Effector memory CD8-positive, alpha-beta T cell (primary cell): ENCODE measurements at regions not wholly inside any gene's neighbourhood (a gene's known extent, or its start where the extent isn't known, plus 50 kb on each side); places are given as distances from the start of the nearest gene placed in this dataset.

Source experiments
- ATAC-seq: fragments of 150-1000 bp; cut with Tn5 transposase; replicated peaks from 2 replicates; pipeline ENCODE4 v1.10.0; 2021; ENCODE audit warnings: mild to moderate bottlenecking, moderate library complexity
- DNase-seq, 3 experiments: peaks; one replicate each; pipeline ENCODE4 v3.0.0; 2021
- H3K27ac Mint-ChIP-seq, 2 donors: one replicate each; pipeline ENCODE4 v1.8.0; 2022; ENCODE audit warnings: mild to moderate bottlenecking in 2 of 2, mixed read lengths in 2 of 2, moderate library complexity in 2 of 2
- H3K27me3 Mint-ChIP-seq, 2 donors: one replicate each; pipeline ENCODE4 v1.8.0; 2022; ENCODE audit warnings: mixed read lengths in 2 of 2
- H3K36me3 Mint-ChIP-seq: one replicate; pipeline ENCODE4 v1.8.0; 2022; ENCODE audit warnings: mild to moderate bottlenecking, moderate library complexity, mixed read lengths; ENCODE audit not compliant: insufficient read depth
- H3K4me1 Mint-ChIP-seq, 2 donors: one replicate each; pipeline ENCODE4 v1.8.0; 2022; ENCODE audit warnings: low read depth in 2 of 2, mixed read lengths in 2 of 2
- H3K4me3 Mint-ChIP-seq, 2 donors: one replicate each; pipeline ENCODE4 v1.8.0; 2022; ENCODE audit warnings: mild to moderate bottlenecking in 2 of 2, mixed read lengths in 2 of 2, moderate library complexity in 2 of 2
- H3K9me3 Mint-ChIP-seq, 2 donors: one replicate each; pipeline ENCODE4 v1.8.0; 2022; ENCODE audit warnings: mixed read lengths in 2 of 2

GRCh38 chr5:61813361-61813760 is 481.3 kb downstream of the ZSWIM6 start:
- ATAC-seq = no peak
- H3K4me1 Mint-ChIP-seq = no peaks in the 10 kb centered on the region
- no peak overlapping the region for H3K27ac Mint-ChIP-seq
- no peak for DNase-seq
- H3K9me3 Mint-ChIP-seq = no peaks in the 10 kb centered on the region
- no peak overlapping the region for H3K4me3 Mint-ChIP-seq
- no peaks in the 10 kb centered on the region for H3K36me3 Mint-ChIP-seq
- H3K27me3 Mint-ChIP-seq = peaks cover 9 to 10% of the 10 kb centered on the region in 2 donors

GRCh38 chr5:61815339-61815738 is 483.3 kb downstream of the ZSWIM6 start:
- Mint-ChIP-seq H3K27me3 (peaks cover 9 to 10% of the 10 kb centered on the region in 2 donors), H3K4me3 (no peak overlapping the region), H3K27ac (no peak overlapping the region)

GRCh38 chr5:61816146-61816545 is 484.1 kb downstream of the ZSWIM6 start:
- Mint-ChIP-seq H3K27ac (no peak overlapping the region), H3K4me1 (no peaks in the 10 kb centered on the region), H3K27me3 (peaks cover 9 to 10% of the 10 kb centered on the region in 2 donors), H3K9me3 (no peaks in the 10 kb centered on the region), H3K4me3 (no peak overlapping the region), H3K36me3 (no peaks in the 10 kb centered on the region)
- ATAC-seq (no peak), DNase-seq (no peak)

More at GRCh38 chr5:61815339-61815738, 483.3 kb downstream of the ZSWIM6 start:
- Mint-ChIP-seq H3K9me3 (no peaks in the 10 kb centered on the region), H3K4me1 (no peaks in the 10 kb centered on the region), H3K36me3 (no peaks in the 10 kb centered on the region)
- ATAC-seq = no peak
- no peak for DNase-seq

GRCh38 chr5:61816585-61817450 is 484.8 kb downstream of the ZSWIM6 start:
- Mint-ChIP-seq H3K4me3 (no peak overlapping the region), H3K4me1 (no peaks in the 10 kb centered on the region), H3K9me3 (no peaks in the 10 kb centered on the region), H3K36me3 (no peaks in the 10 kb centered on the region), H3K27me3 (peaks cover 9 to 10% of the 10 kb centered on the region in 2 donors), H3K27ac (no peak overlapping the region)
- DNase-seq (no peak), ATAC-seq (no peak)

- Mint-ChIP-seq H3K27me3 (peaks cover 9 to 10% of the 10 kb centered on the region in 2 donors), H3K36me3 (no peaks in the 10 kb centered on the region), H3K4me1 (no peaks in the 10 kb centered on the region), H3K9me3 (no peaks in the 10 kb centered on the region), H3K27ac (no peak overlapping the region), H3K4me3 (no peak overlapping the region)
- ATAC-seq (no peak), DNase-seq (no peak)
Observed at GRCh38 chr5:61817472-61818326, 485.6 kb downstream of the ZSWIM6 start.

- Mint-ChIP-seq H3K36me3 (no peaks in the 10 kb centered on the region), H3K4me3 (no peak overlapping the region), H3K9me3 (peaks cover 0 to 4% of the 10 kb centered on the region in 2 donors), H3K4me1 (no peaks in the 10 kb centered on the region), H3K27me3 (peaks cover 6 to 10% of the 10 kb centered on the region in 2 donors), H3K27ac (no peak overlapping the region)
- DNase-seq = no peak
- no peak for ATAC-seq
Observed at GRCh38 chr5:61820836-61821235, 485.2 kb upstream of the KIF2A start.

- no peaks in the 10 kb centered on the region for H3K36me3 Mint-ChIP-seq
- peaks cover 0 to 6% of the 10 kb centered on the region in 2 donors for H3K27me3 Mint-ChIP-seq
- no peak overlapping the region for H3K27ac Mint-ChIP-seq
- H3K4me1 Mint-ChIP-seq = no peaks in the 10 kb centered on the region
- H3K9me3 Mint-ChIP-seq = peaks cover 0 to 4% of the 10 kb centered on the region in 2 donors
- ATAC-seq = no peak
- no peak for DNase-seq
- H3K4me3 Mint-ChIP-seq = no peak overlapping the region
Observed at GRCh38 chr5:61821561-61821960, 484.4 kb upstream of the KIF2A start.

- ATAC-seq = no peak
- H3K9me3 Mint-ChIP-seq = peaks cover 0 to 4% of the 10 kb centered on the region in 2 donors
- no peak for DNase-seq
Observed at GRCh38 chr5:61822584-61822983, 483.4 kb upstream of the KIF2A start.

GRCh38 chr5:61823065-61823464 is 482.9 kb upstream of the KIF2A start:
- H3K27ac Mint-ChIP-seq = no peak overlapping the region
- no peak for ATAC-seq

More at GRCh38 chr5:61822584-61822983, 483.4 kb upstream of the KIF2A start:
- Mint-ChIP-seq H3K36me3 (no peaks in the 10 kb centered on the region), H3K27ac (no peak overlapping the region), H3K4me3 (no peak overlapping the region), H3K4me1 (no peaks in the 10 kb centered on the region), H3K27me3 (peaks cover 0 to 6% of the 10 kb centered on the region in 2 donors)

GRCh38 chr5:61823781-61824180 is 482.2 kb upstream of the KIF2A start:
- H3K4me1 Mint-ChIP-seq = no peaks in the 10 kb centered on the region
- ATAC-seq = no peak
- no peak for DNase-seq
- peaks cover 0 to 4% of the 10 kb centered on the region in 2 donors for H3K9me3 Mint-ChIP-seq
- no peak overlapping the region for H3K27ac Mint-ChIP-seq
- H3K4me3 Mint-ChIP-seq = no peak overlapping the region
- no peaks in the 10 kb centered on the region for H3K36me3 Mint-ChIP-seq
- H3K27me3 Mint-ChIP-seq = peaks cover 0 to 7% of the 10 kb centered on the region in 2 donors

More at GRCh38 chr5:61823065-61823464, 482.9 kb upstream of the KIF2A start:
- DNase-seq = no peak
- H3K36me3 Mint-ChIP-seq = no peaks in the 10 kb centered on the region
- no peak overlapping the region for H3K4me3 Mint-ChIP-seq
- H3K4me1 Mint-ChIP-seq = no peaks in the 10 kb centered on the region
- peaks cover 0 to 6% of the 10 kb centered on the region in 2 donors for H3K27me3 Mint-ChIP-seq
- H3K9me3 Mint-ChIP-seq = peaks cover 0 to 4% of the 10 kb centered on the region in 2 donors

- Mint-ChIP-seq H3K4me1 (no peaks in the 10 kb centered on the region), H3K27me3 (peaks cover 0 to 12% of the 10 kb centered on the region in 2 donors), H3K9me3 (peaks cover 0 to 4% of the 10 kb centered on the region in 2 donors), H3K4me3 (no peak overlapping the region), H3K36me3 (no peaks in the 10 kb centered on the region), H3K27ac (no peak overlapping the region)
- no peak for ATAC-seq
- no peak for DNase-seq
Observed at GRCh38 chr5:61824396-61824795, 481.6 kb upstream of the KIF2A start.

- DNase-seq (no peak), ATAC-seq (no peak)
- Mint-ChIP-seq H3K27ac (no peak overlapping the region), H3K27me3 (peaks cover 0 to 12% of the 10 kb centered on the region in 2 donors), H3K4me1 (no peaks in the 10 kb centered on the region), H3K36me3 (no peaks in the 10 kb centered on the region), H3K4me3 (no peak overlapping the region), H3K9me3 (peaks cover 0 to 4% of the 10 kb centered on the region in 2 donors)
Observed at GRCh38 chr5:61827445-61827975, 478.5 kb upstream of the KIF2A start.

GRCh38 chr5:61828856-61829255 is 477.1 kb upstream of the KIF2A start:
- no peak for ATAC-seq
- H3K27ac Mint-ChIP-seq = no peak overlapping the region

More at GRCh38 chr5:61828856-61829255, 477.1 kb upstream of the KIF2A start:
- H3K4me3 Mint-ChIP-seq = no peak overlapping the region
- no peaks in the 10 kb centered on the region for H3K36me3 Mint-ChIP-seq
- no peaks in the 10 kb centered on the region for H3K4me1 Mint-ChIP-seq
- H3K27me3 Mint-ChIP-seq = peaks cover 0 to 6% of the 10 kb centered on the region in 2 donors
- H3K9me3 Mint-ChIP-seq = no peaks in the 10 kb centered on the region
- DNase-seq = no peak
